Endothelial cell of umbilical vein (primary cell): ENCODE measurements at regions not wholly inside any gene's neighbourhood (a gene's known extent, or its start where the extent isn't known, plus 50 kb on each side); places are given as distances from the start of the nearest gene placed in this dataset.

ENCODE experiments used
- BruUV-seq: library from RNA; stranded (reverse); fragments of 400-500 nt; replicated peaks from 2 replicates; lab custom pipeline; 2021; lab: Mats Ljungman, UMichigan
- CTCF ChIA-PET: fragments of 300-600, 350-600 bp; sonication (Branson Sonifier 250); formaldehyde crosslinking; loops from one replicate; lab custom pipeline; 2021; ENCODE audit warnings: antibody characterized with exemption, inconsistent platforms; lab: Charles Lee
- POLR2A ChIA-PET: fragments of 300-600, 350-600 bp; sonication (Branson Sonifier 250); formaldehyde crosslinking; loops from one replicate; lab custom pipeline; 2021; ENCODE audit warnings: antibody characterized with exemption, inconsistent platforms; lab: Charles Lee
- DNase-seq: peaks from one replicate; pipeline ENCODE4 v3.0.0-alpha.2; 2011; ENCODE audit warnings: low read depth, low spot score
- FAIRE-seq: peaks from 2 replicates; lab custom pipeline; 2011; peaks lifted over from hg19 to GRCh38; lab: Jason Lieb, UNC
- H2AFZ ChIP-seq: 2 replicates; pipeline ENCODE4 v1.6.0; 2012; ENCODE audit warnings: low read depth, low read length, control low read depth, inconsistent platforms
- H3K27ac ChIP-seq: 2 replicates; pipeline ENCODE4 v1.5.1; 2011; ENCODE audit warnings: low read depth, mild to moderate bottlenecking, control low read depth, low read length, moderate library complexity; ENCODE audit not compliant: insufficient read depth
- H3K27me3 ChIP-seq, 2 experiments: 2 replicates each; pipeline versions ENCODE4 v1.6.0 to v1.6.1; 2011; ENCODE audit warnings: low read length in 2 of 2, mixed read lengths in 1 of 2; ENCODE audit not compliant: control insufficient read depth in 2 of 2, insufficient read depth in 2 of 2
- H3K36me3 ChIP-seq, 2 experiments: 2 replicates in 1 of 2; 3 replicates in 1 of 2; pipeline ENCODE4 v1.5.1; 2011; ENCODE audit warnings: low read length in 2 of 2, mild to moderate bottlenecking in 1 of 2, moderate library complexity in 1 of 2; ENCODE audit not compliant: control insufficient read depth in 2 of 2, insufficient read depth in 2 of 2; ENCODE audit errors: extremely low read depth in 1 of 2
- H3K4me1 ChIP-seq: 3 replicates; pipeline ENCODE4 v1.5.1; 2011; ENCODE audit warnings: mild to moderate bottlenecking, low read length; ENCODE audit not compliant: control insufficient read depth, insufficient read depth; ENCODE audit errors: extremely low read depth
- H3K4me2 ChIP-seq: 2 replicates; pipeline ENCODE4 v1.6.1; 2011; ENCODE audit warnings: low read length, control low read depth, mixed read lengths; ENCODE audit not compliant: insufficient read depth
- H3K4me3 ChIP-seq, 3 experiments: fragments of 200-600 bp in 1 of 3; sonication (generic), shearing (Covaris generic) in 1 of 3; replicated peaks in 1 of 3; 2 replicates each; pipeline ENCODE4 v1.5.1; 2011 to 2016; ENCODE audit warnings: control low read depth in 3 of 3, low read length in 3 of 3, mild to moderate bottlenecking in 2 of 3, inconsistent platforms in 1 of 3, low read depth in 1 of 3, moderate library complexity in 1 of 3; ENCODE audit not compliant: insufficient read depth in 1 of 3
- H3K79me2 ChIP-seq: 2 replicates; pipeline ENCODE4 v1.6.0; 2012; ENCODE audit warnings: low read length, inconsistent platforms; ENCODE audit not compliant: control insufficient read depth, insufficient read depth
- H3K9ac ChIP-seq: replicated peaks from 2 replicates; pipeline ENCODE3; 2011; ENCODE audit warnings: low read length, control low read depth; ENCODE audit not compliant: insufficient read depth; ENCODE audit errors: extremely low read depth
- H3K9me1 ChIP-seq: replicated peaks from 3 replicates; pipeline ENCODE4 v1.6.0; 2011; ENCODE audit warnings: mild to moderate bottlenecking, low read length; ENCODE audit not compliant: control insufficient read depth, insufficient read depth; ENCODE audit errors: extremely low read depth
- H3K9me3 ChIP-seq: replicated peaks from 2 replicates; pipeline ENCODE4 v1.5.1; 2012; ENCODE audit warnings: low read length, inconsistent platforms; ENCODE audit not compliant: control insufficient read depth, insufficient read depth
- H4K20me1 ChIP-seq: replicated peaks from 2 replicates; pipeline ENCODE3; 2011; ENCODE audit warnings: mild to moderate bottlenecking, low read length; ENCODE audit not compliant: control insufficient read depth, insufficient read depth; ENCODE audit errors: extremely low read depth
- EZH2 ChIP-seq: IDR thresholded peaks from 2 replicates; pipeline ENCODE4 v1.6.1; 2012; ENCODE audit warnings: borderline replicate concordance, low read depth, mild to moderate bottlenecking, moderate library complexity, low read length, inconsistent platforms; ENCODE audit not compliant: severe bottlenecking
- FOS ChIP-seq: IDR thresholded peaks from 2 replicates; pipeline ENCODE4 v1.6.1; 2011; ENCODE audit warnings: mild to moderate bottlenecking, low read length, moderate library complexity, borderline replicate concordance; ENCODE audit not compliant: insufficient read depth
- GATA2 ChIP-seq: IDR thresholded peaks from 2 replicates; pipeline ENCODE4 v1.7.0; 2011; ENCODE audit warnings: low read depth, mild to moderate bottlenecking, moderate library complexity, mixed read lengths, low read length; ENCODE audit not compliant: insufficient read length, insufficient read depth
- JUN ChIP-seq: IDR thresholded peaks from 2 replicates; pipeline ENCODE4 v1.6.1; 2011; ENCODE audit warnings: borderline replicate concordance, low read depth; ENCODE audit not compliant: insufficient read length, insufficient read depth
- MYC ChIP-seq: IDR thresholded peaks from one replicate; pipeline ENCODE4 v1.6.1; 2011; ENCODE audit warnings: mild to moderate bottlenecking, low read depth, low read length
- POLR2A ChIP-seq: IDR thresholded peaks from 2 replicates; pipeline ENCODE4 v1.6.1; 2012; ENCODE audit warnings: low read depth, mild to moderate bottlenecking, control low read depth, low read length
- POLR2AphosphoS5 ChIP-seq: IDR thresholded peaks from 2 replicates; pipeline ENCODE4 v1.6.1; 2012; ENCODE audit warnings: low read depth, mild to moderate bottlenecking, control low read depth, low read length, moderate library complexity; ENCODE audit not compliant: insufficient read depth
- dilution Hi-C: fragments of 300-500 bp; cut with MboI; formaldehyde crosslinking; loops from one replicate; pipeline ENCODE4 v1.15.0; 2019; ENCODE audit warnings: low sequenced_read_pairs; ENCODE audit not compliant: extremely low pct_ligation_motif_present
- intact Hi-C: fragments of 100-400 bp; cut with micrococcal nuclease; formaldehyde crosslinking; loops from one replicate; pipeline ENCODE4 v1.10.0; 2022
- TF ChIP-seq, protein P1 (sequence below), 2 donors: IDR thresholded peaks; 1 replicate in 1 of 2; 2 replicates in 1 of 2; pipeline ENCODE4 v1.5.1; 2011; ENCODE audit warnings: low read length in 2 of 2, mild to moderate bottlenecking in 2 of 2, moderate library complexity in 2 of 2, control low read depth in 1 of 2, inconsistent platforms in 1 of 2, low read depth in 1 of 2; ENCODE audit not compliant: insufficient read depth in 1 of 2; ENCODE audit errors: extremely low read depth in 1 of 2
- TF ChIP-seq, protein P2 (sequence below): IDR thresholded peaks from 2 replicates; pipeline ENCODE4 v1.6.1; 2011; ENCODE audit not compliant: insufficient read depth, insufficient read length

DNA sequence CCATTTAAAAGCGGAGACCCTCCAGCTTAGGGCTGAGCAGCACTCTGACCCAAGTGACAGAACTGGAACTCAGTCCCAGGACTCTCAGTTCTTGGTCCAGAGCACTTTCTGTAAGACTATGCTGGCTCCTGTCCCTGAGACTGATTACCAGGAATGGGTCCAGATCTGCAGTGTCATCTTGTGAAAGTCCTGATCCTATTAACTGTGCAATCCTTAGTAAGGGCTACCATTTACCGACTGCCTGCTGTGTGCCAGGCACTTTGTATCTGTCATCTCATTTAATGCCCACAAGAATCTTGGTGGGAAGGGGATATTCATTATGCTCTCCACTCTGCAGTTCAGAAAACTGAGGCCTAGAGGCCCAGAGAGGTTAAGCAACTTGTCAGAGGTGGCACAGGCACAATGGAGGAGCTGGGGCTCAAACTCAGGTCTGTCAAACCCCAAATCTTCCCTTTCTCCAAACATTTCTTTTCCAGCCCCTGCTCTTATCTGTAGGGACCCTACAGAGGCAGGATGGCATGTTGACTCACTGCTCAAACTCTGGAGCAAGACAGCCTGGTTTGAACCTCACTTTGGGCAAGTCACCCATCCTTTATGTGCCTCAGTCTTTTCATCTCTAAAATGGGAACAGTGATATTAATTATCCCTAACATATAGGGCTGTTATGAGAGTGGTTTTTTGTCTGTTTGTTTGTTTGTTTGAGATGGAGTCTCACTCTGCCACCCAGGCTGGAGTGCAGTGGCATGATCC, 57.6 kb upstream of the IFNLR1 start:
- DNase-seq (no peak), FAIRE-seq (no peak)
- Histone ChIP-seq H3K4me2 (no peak overlapping the region), H3K27me3 (no peaks in the 10 kb centered on the region), H3K36me3 (no peaks in the 10 kb centered on the region), H3K79me2 (no peaks in the 10 kb centered on the region), H4K20me1 (no peaks in the 10 kb centered on the region), H3K4me3 (no peak overlapping the region), H3K9me1 (no peaks in the 10 kb centered on the region), H3K9ac (no peak overlapping the region), H3K9me3 (no peaks in the 10 kb centered on the region), H2AFZ (no peak overlapping the region), H3K27ac (no peak overlapping the region), H3K4me1 (no peaks in the 10 kb centered on the region)
- no TSS peak for BruUV-seq
- intact Hi-C loops, result no loop called here
- CTCF ChIA-PET, result no interaction called here
- POLR2A ChIA-PET, result no interaction called here
- dilution Hi-C loops, result no loop called here
- TF ChIP-seq POLR2A (no peak), MYC (no peak), JUN (no peak), EZH2 (no peak), FOS (no peak), GATA2 (no peak), POLR2AphosphoS5 (no peak)
- TF ChIP-seq, protein P1, sequence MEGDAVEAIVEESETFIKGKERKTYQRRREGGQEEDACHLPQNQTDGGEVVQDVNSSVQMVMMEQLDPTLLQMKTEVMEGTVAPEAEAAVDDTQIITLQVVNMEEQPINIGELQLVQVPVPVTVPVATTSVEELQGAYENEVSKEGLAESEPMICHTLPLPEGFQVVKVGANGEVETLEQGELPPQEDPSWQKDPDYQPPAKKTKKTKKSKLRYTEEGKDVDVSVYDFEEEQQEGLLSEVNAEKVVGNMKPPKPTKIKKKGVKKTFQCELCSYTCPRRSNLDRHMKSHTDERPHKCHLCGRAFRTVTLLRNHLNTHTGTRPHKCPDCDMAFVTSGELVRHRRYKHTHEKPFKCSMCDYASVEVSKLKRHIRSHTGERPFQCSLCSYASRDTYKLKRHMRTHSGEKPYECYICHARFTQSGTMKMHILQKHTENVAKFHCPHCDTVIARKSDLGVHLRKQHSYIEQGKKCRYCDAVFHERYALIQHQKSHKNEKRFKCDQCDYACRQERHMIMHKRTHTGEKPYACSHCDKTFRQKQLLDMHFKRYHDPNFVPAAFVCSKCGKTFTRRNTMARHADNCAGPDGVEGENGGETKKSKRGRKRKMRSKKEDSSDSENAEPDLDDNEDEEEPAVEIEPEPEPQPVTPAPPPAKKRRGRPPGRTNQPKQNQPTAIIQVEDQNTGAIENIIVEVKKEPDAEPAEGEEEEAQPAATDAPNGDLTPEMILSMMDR (IDR thresholded peaks at IDR 0.05; ENCODE audit: extremely low read depth in 1 of 2, insufficient read depth in 1 of 2, low read depth in 1 of 2, low read length in 2 of 2), result no peak
- TF ChIP-seq, protein P2, sequence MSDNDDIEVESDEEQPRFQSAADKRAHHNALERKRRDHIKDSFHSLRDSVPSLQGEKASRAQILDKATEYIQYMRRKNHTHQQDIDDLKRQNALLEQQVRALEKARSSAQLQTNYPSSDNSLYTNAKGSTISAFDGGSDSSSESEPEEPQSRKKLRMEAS, result no peak
